ENCODE measurements at regions not wholly inside any gene's neighbourhood (a gene's known extent, or its start where the extent isn't known, plus 50 kb on each side); places are given as distances from the start of the nearest gene placed in this dataset.

DNA sequence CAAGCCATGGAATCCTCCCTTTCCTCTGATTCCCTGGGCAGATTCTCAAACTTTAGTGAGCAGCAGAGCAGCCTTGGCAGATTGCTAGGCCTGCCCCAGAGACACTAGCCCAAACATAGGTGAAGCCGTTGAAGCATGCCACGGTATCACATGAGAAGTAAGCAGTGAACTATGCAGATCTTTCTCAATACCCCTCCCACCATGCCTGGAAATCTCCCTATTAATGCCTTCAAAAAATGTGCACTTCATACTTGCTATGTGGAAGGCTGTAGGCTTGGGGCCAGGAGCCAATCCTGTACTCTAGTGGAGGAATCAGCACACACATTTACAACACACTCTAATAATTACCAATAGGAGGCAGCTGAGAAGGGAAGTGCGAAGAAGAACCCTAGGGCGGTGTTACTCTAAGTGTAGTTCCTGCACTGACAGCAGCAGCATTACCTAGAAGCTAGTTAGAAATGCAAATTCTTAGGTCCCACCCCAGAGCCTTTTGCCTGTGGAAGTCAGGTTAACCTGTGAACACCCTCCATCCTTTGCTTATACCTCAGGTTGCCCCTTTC is 305.1 kb upstream of the SPRED2 start:
- no peak for DNase-seq (ENCODE audit: low spot score)

GRCh38 chr2:65731476-65731875 is 299.1 kb upstream of the SPRED2 start:
- no peak for DNase-seq (ENCODE audit: low spot score)

DNA sequence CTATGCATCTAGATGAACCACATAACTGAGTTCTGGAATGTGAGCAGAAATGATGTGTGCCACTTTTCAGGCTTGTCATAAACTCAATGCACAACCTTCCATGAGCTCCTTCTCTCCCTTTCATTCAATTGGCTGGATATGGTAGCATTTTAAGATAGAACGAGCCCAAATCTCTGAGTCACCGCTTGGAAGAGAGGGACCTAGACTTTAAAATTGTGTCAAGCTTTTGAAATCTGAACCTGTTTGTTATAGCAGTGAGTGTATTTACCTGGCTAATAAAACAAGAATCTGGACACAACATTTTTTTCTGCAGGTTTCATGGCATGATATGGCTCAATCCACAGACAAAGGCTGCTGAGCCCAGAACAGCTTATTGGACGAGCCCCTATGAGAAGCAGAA is 297.8 kb upstream of the SPRED2 start:
- DNase-seq (ENCODE audit: low spot score), result no peak

DNA sequence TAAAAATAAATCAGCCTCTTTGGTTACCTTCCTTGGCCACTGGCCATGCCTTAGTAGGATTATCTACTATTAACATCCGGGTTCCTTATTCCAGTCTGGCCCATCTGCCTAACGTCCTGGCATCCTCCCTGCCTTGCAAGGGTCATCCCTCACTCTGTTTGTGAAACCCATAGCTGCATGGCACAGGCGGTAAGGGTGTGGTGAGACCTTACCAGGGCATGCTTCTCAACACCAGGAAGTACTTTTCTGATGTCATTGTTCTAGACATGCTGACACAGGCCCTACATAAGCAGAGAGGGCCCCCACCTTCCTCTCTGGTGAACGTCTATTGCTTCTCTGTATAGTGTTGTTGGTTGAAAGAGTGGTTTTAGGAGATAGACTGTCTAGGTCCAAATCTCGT is 296.8 kb upstream of the SPRED2 start:
- no peak for DNase-seq (ENCODE audit: low spot score)

- no peak for DNase-seq (ENCODE audit: low spot score)
Measured at GRCh38 chr2:65728477-65729180, 296.2 kb upstream of the SPRED2 start.

DNA sequence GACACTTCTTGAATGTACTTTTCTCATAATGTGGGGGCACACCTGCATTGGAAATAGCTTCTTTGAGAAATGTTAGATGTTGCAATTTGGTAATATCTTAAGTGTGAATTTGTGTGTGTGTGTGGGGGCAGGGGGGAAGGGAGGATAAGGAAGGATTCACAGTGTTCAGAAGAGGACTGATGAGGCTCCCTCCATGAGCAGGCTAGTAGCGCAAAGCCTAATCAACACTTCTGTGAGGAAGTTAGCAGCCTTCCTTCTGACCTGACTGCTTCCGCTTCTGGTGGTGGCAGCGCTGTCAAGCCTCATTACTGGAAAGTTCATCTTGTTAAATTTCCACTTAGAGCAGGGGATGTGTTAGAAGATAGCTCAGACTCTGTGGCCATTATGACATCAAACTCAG is 295.4 kb upstream of the SPRED2 start:
- DNase-seq (ENCODE audit: low spot score), result no peak

GRCh38 chr2:65727381-65727780 is 295.0 kb upstream of the SPRED2 start:
- no peak for DNase-seq (ENCODE audit: low spot score)

GRCh38 chr2:65724752-65725151 is 292.4 kb upstream of the SPRED2 start:
- DNase-seq (ENCODE audit: low spot score), result no peak

- DNase-seq (ENCODE audit: low spot score), result no peak
Measured at GRCh38 chr2:65724336-65724735, 291.9 kb upstream of the SPRED2 start.

- peak; percentile 72 for DNase-seq (ENCODE audit: low spot score)
Measured at GRCh38 chr2:65722028-65722778, 289.8 kb upstream of the SPRED2 start.

DNA sequence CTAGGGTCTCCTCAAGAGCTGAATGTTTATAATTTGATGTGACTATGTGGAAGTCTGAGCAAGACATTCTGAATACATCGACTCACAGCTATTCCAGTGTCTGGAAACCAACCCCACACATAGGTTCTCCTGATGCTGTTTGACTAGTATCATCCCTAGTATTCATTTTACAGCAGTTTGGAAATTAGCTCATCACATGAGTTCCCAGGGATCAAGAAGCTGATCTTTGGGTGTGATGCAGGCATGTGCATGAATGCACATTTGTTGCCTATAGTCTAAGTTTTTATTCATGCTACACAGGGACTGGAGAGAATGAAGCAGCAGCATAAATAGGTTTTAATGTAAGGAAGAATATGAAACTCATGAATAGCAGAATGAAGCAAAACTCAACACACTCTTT is 284.3 kb upstream of the SPRED2 start:
- no peak for DNase-seq (ENCODE audit: low spot score)

DNA sequence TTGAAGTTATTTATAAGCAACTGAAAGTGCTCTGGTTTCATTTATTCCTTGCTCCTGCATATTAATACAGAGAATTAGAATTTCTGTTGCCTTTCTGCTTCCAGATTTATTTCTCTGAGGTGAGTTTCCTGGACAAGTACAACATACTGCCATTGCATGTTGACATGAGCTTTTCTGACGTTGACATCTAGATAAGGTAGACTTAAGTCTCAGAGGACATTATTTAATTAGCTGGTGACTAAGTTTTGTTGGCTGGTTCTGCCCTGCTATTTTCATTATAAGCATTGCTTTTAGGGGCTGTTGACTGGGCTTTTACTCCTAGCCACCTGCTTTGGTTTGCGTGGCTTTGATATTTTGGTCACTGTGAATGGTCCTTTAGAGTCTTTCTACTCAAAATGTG is 282.9 kb upstream of the SPRED2 start:
- DNase-seq (ENCODE audit: low spot score), result no peak

DNA sequence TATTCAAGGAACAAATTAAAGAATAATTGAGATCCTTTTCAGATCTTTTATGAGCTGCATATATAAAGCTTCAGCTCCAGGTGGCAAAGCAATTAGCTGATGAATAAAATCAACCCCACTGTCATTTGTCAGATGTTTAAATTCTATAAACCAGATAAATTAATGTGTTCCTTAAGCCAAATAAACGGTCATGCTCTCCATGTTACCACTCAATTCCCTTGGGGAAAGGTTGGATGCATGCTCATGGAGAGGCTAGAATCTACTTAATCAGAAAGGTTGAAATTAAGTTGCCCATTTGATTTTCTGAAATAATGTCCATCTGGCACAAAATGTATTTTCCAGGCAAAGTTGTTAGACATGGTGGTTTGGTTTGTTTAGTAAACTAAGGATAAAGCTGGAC is 282.5 kb upstream of the SPRED2 start:
- DNase-seq (ENCODE audit: low spot score), result no peak

GRCh38 chr2:65711863-65712262 is 279.5 kb upstream of the SPRED2 start:
- no peak for DNase-seq (ENCODE audit: low spot score)

DNA sequence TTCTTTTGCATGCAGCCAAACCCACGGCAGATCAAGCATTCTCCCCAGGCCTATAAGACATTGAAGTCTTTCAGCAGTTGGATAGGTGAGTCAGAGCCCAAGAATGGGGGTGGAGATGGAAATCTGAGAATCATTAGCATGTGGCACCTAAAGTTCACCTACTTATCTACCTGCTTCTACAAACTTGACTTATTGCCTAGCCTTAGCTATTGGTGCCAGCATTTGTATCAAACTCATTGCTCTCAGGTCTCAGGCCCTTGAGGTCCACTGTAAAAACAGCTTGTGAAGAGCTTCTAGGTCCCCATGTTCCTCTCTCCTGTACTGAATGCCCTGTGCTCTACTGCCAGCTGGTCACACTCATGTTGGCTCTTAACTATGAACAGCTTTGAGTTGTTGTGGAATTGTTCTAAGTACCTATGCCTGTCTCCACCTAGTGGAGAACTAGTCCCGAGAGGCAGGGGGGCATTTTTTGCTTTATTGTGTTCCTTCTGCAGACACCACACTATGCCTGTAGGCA is 278.4 kb upstream of the SPRED2 start:
- no peak for DNase-seq (ENCODE audit: low spot score)

DNA sequence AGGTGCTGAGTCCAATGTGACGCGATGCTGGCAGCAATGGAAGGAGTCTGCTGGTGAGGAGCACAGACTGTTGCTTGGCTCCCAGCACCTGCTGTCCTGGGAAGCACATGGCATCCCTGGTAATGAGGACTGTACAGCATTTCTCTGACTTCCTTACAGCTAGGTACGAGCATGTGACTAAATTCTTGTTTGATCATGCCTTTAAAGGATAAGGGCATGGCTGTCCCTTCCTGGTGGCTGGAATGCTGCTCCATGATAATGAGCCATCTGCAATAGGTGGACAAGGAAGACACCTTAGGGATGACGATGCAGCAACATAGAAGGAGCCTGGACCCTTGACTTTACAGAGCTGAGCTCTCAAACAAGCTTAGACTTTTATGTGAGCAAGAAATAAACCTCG is 278.0 kb upstream of the SPRED2 start:
- no peak for DNase-seq (ENCODE audit: low spot score)

DNA sequence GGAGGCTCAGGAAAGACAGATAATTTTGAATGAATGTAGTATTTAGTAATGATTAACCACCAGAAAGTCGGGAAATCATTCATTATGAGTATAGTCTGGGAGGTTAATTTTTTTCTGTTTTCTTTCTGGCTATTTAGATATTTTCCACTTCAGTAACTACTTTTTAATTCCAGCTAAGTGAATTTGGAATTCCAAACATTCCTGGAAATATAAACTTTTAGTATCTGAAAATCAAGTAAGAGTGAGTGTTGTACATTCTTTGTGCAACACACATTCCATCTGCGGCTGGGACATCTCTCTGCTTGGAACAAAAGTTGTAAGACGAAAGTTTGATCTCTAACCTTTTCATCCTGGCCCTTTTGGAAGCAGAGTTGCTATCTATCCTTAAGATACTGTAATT is 275.7 kb upstream of the SPRED2 start:
- DNase-seq (ENCODE audit: low spot score), result no peak

- DNase-seq (ENCODE audit: low spot score), result no peak
Measured at GRCh38 chr2:65706411-65706810, 274.0 kb upstream of the SPRED2 start.

DNA sequence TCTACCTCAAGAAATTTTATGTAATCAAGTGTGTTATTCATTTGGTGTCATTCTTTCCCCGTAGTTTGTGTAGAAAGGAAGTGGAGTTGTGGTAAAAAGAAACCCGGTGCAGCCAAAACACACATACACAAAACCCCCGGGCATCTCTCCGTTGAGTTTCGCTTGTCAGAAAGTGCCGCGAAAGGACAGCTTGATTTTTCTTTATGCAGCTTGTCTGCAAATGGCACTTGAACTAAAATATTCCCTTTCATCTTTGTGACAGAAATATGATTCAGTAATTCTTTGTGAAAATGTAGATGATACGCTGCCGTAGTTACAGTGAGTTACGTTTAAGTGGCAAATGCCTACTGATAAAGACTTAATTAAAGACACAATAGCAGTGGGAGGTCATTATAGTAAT is 268.8 kb upstream of the SPRED2 start:
- no peak for DNase-seq (ENCODE audit: low spot score)

DNA sequence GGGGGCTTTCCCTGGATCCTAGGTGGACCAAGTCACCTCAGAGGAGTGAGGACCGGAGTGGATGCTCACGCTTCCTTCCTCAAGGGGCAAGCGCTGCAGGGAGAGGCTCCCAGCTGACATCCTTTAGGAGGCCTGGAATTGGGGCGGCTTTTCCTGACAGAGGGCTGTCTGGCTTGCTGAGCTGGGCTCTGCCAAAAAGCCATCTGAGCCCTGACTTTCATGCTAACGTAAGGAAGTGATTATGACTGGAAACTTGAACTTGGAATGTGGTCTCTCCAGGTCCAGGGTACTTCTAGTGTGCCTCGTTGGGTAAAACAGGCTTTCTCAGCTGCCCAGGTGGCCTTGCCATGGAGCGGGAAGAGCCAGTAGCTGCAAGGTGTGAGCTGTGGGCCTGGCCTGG is 268.3 kb upstream of the SPRED2 start:
- DNase-seq (ENCODE audit: low spot score), result no peak

DNA sequence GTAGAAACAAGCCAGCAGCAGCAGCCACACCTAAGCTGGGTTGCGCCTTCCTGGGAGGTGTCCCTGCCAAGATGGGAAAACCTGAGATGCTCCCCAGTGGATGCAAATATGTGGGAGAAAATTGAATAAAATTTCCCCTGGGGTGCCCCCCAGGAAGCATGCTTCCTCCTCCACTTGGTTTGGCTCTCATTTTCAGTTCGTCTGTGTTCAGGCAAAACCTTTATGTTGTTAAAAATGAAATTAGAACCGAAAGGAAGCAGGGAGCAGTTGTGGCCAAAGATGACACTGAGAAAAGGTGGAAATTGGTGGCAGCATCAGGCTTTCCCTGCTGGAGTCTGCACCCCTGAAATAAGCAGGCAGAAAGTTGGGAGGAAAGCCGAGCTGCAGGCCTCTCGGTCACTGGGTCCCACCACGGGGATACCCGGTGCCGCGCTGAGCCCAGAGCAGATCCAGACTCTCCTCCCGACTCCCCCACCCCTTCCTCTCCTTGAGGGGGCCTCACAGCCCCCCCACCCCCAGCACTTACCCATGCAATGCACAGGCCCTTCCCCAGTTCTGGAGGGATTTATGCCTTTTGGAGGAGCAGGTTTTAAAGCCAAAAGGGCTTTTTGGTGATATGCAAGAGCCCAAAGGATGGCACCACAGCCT is 267.7 kb upstream of the SPRED2 start:
- DNase-seq (ENCODE audit: low spot score), result no peak

GRCh38 chr2:65691816-65692215 is 259.4 kb upstream of the SPRED2 start:
- no peak for DNase-seq (ENCODE audit: low spot score)
